Dendritic cell treated with granulocyte-macrophage colony-stimulating factor and Interleukin-4, amounts not matched to agents 40 ng/mL and 50 ng/mL, for 4 days (primary cell): ENCODE measurements at regions not wholly inside any gene's neighbourhood (a gene's known extent, or its start where the extent isn't known, plus 50 kb on each side); places are given as distances from the start of the nearest gene placed in this dataset.

Experiments used
- H3K27ac Mint-ChIP-seq: one replicate; pipeline ENCODE4 v1.8.0; 2022; ENCODE audit warnings: mild to moderate bottlenecking, mixed read lengths
- H3K27me3 Mint-ChIP-seq: one replicate; pipeline ENCODE4 v1.8.0; 2022; ENCODE audit warnings: mild to moderate bottlenecking, mixed read lengths
- H3K36me3 Mint-ChIP-seq: one replicate; pipeline ENCODE4 v1.8.0; 2022; ENCODE audit warnings: low read depth, mixed read lengths
- H3K4me1 Mint-ChIP-seq: one replicate; pipeline ENCODE4 v1.8.0; 2022; ENCODE audit warnings: low read depth, mixed read lengths
- H3K4me3 Mint-ChIP-seq: one replicate; pipeline ENCODE4 v1.8.0; 2022; ENCODE audit warnings: mild to moderate bottlenecking, moderate library complexity, mixed read lengths
- H3K9me3 Mint-ChIP-seq: one replicate; pipeline ENCODE4 v1.8.0; 2022; ENCODE audit warnings: mixed read lengths
- intact Hi-C: fragments of 100-400 bp; cut with micrococcal nuclease; formaldehyde crosslinking; loops from one replicate; pipeline ENCODE4 v1.15.0; 2022

- no peak overlapping the region for H3K27ac Mint-ChIP-seq
- no peaks in the 10 kb centered on the region for H3K9me3 Mint-ChIP-seq
- no peaks in the 10 kb centered on the region for H3K36me3 Mint-ChIP-seq
- H3K27me3 Mint-ChIP-seq: no peaks in the 10 kb centered on the region
- peaks cover 8% of the 10 kb centered on the region for H3K4me1 Mint-ChIP-seq
- no peak overlapping the region for H3K4me3 Mint-ChIP-seq
- intact Hi-C loops: no loop called here
Measured at GRCh38 chr7:3218411-3219225, 82.4 kb upstream of the SDK1 start.

GRCh38 chr7:3229904-3230470 is 71.1 kb upstream of the SDK1 start:
- Mint-ChIP-seq H3K27ac (no peak overlapping the region), H3K4me1 (no peaks in the 10 kb centered on the region), H3K36me3 (no peaks in the 10 kb centered on the region), H3K4me3 (no peak overlapping the region), H3K9me3 (peaks cover 18% of the 10 kb centered on the region), H3K27me3 (no peaks in the 10 kb centered on the region)
- intact Hi-C loops: no loop called here

GRCh38 chr7:3230908-3231307 is 70.1 kb upstream of the SDK1 start:
- intact Hi-C loops: no loop called here
- Mint-ChIP-seq H3K4me3 (no peak overlapping the region), H3K27ac (no peak overlapping the region), H3K4me1 (no peaks in the 10 kb centered on the region), H3K36me3 (no peaks in the 10 kb centered on the region), H3K9me3 (peaks cover 27% of the 10 kb centered on the region), H3K27me3 (no peaks in the 10 kb centered on the region)

GRCh38 chr7:3232228-3232627 is 68.8 kb upstream of the SDK1 start:
- no peaks in the 10 kb centered on the region for H3K27me3 Mint-ChIP-seq
- no peaks in the 10 kb centered on the region for H3K4me1 Mint-ChIP-seq
- no peak overlapping the region for H3K27ac Mint-ChIP-seq
- H3K9me3 Mint-ChIP-seq: peaks cover 27% of the 10 kb centered on the region
- intact Hi-C loops: no loop called here
- H3K36me3 Mint-ChIP-seq: no peaks in the 10 kb centered on the region
- no peak overlapping the region for H3K4me3 Mint-ChIP-seq

GRCh38 chr7:3233301-3233700 is 67.8 kb upstream of the SDK1 start:
- Mint-ChIP-seq H3K27ac (no peak overlapping the region), H3K27me3 (no peaks in the 10 kb centered on the region), H3K4me1 (no peaks in the 10 kb centered on the region), H3K36me3 (no peaks in the 10 kb centered on the region), H3K9me3 (peaks cover 27% of the 10 kb centered on the region), H3K4me3 (no peak overlapping the region)
- intact Hi-C loops: no loop called here

- H3K4me3 Mint-ChIP-seq: no peak overlapping the region
- no peak overlapping the region for H3K27ac Mint-ChIP-seq
- intact Hi-C loops: no loop called here
- no peaks in the 10 kb centered on the region for H3K36me3 Mint-ChIP-seq
- H3K4me1 Mint-ChIP-seq: no peaks in the 10 kb centered on the region
- no peaks in the 10 kb centered on the region for H3K27me3 Mint-ChIP-seq
- peaks cover 25% of the 10 kb centered on the region for H3K9me3 Mint-ChIP-seq
Measured at GRCh38 chr7:3234051-3234450, 67.0 kb upstream of the SDK1 start.

- Mint-ChIP-seq H3K27me3 (no peaks in the 10 kb centered on the region), H3K27ac (no peak overlapping the region), H3K36me3 (no peaks in the 10 kb centered on the region), H3K4me1 (no peaks in the 10 kb centered on the region), H3K4me3 (no peak overlapping the region), H3K9me3 (peaks cover 17% of the 10 kb centered on the region)
- intact Hi-C loops: no loop called here
Measured at GRCh38 chr7:3234851-3235250, 66.2 kb upstream of the SDK1 start.

GRCh38 chr7:3235322-3235721 is 65.7 kb upstream of the SDK1 start:
- peaks cover 13% of the 10 kb centered on the region for H3K9me3 Mint-ChIP-seq
- intact Hi-C loops: no loop called here
- H3K27ac Mint-ChIP-seq: no peak overlapping the region
- H3K4me3 Mint-ChIP-seq: no peak overlapping the region
- H3K27me3 Mint-ChIP-seq: no peaks in the 10 kb centered on the region
- H3K4me1 Mint-ChIP-seq: no peaks in the 10 kb centered on the region
- H3K36me3 Mint-ChIP-seq: no peaks in the 10 kb centered on the region

GRCh38 chr7:3236268-3236667 is 64.8 kb upstream of the SDK1 start:
- no peak overlapping the region for H3K4me3 Mint-ChIP-seq
- intact Hi-C loops: no loop called here
- H3K9me3 Mint-ChIP-seq: peaks cover 13% of the 10 kb centered on the region
- no peak overlapping the region for H3K27ac Mint-ChIP-seq
- no peaks in the 10 kb centered on the region for H3K36me3 Mint-ChIP-seq
- H3K27me3 Mint-ChIP-seq: no peaks in the 10 kb centered on the region
- H3K4me1 Mint-ChIP-seq: no peaks in the 10 kb centered on the region

GRCh38 chr7:3238525-3239210 is 62.4 kb upstream of the SDK1 start:
- Mint-ChIP-seq H3K4me1 (no peaks in the 10 kb centered on the region), H3K27ac (no peak overlapping the region), H3K9me3 (peaks cover 13% of the 10 kb centered on the region), H3K4me3 (no peak overlapping the region), H3K27me3 (no peaks in the 10 kb centered on the region), H3K36me3 (no peaks in the 10 kb centered on the region)
- intact Hi-C loops: no loop called here

GRCh38 chr7:3239291-3239691 is 61.8 kb upstream of the SDK1 start:
- no peak overlapping the region for H3K4me3 Mint-ChIP-seq
- H3K4me1 Mint-ChIP-seq: no peaks in the 10 kb centered on the region
- no peaks in the 10 kb centered on the region for H3K36me3 Mint-ChIP-seq
- H3K27me3 Mint-ChIP-seq: no peaks in the 10 kb centered on the region
- intact Hi-C loops: no loop called here
- peaks cover 13% of the 10 kb centered on the region for H3K9me3 Mint-ChIP-seq
- no peak overlapping the region for H3K27ac Mint-ChIP-seq

- no peaks in the 10 kb centered on the region for H3K36me3 Mint-ChIP-seq
- intact Hi-C loops: no loop called here
- no peaks in the 10 kb centered on the region for H3K27me3 Mint-ChIP-seq
- H3K4me3 Mint-ChIP-seq: no peak overlapping the region
- H3K4me1 Mint-ChIP-seq: no peaks in the 10 kb centered on the region
- H3K9me3 Mint-ChIP-seq: peaks cover under 1% of the 10 kb centered on the region
- H3K27ac Mint-ChIP-seq: no peak overlapping the region
Measured at GRCh38 chr7:3240826-3241430, 60.1 kb upstream of the SDK1 start.

GRCh38 chr7:3241686-3242258 is 59.3 kb upstream of the SDK1 start:
- no peaks in the 10 kb centered on the region for H3K27me3 Mint-ChIP-seq
- no peaks in the 10 kb centered on the region for H3K4me1 Mint-ChIP-seq
- peaks cover 8% of the 10 kb centered on the region for H3K9me3 Mint-ChIP-seq
- no peak overlapping the region for H3K4me3 Mint-ChIP-seq
- intact Hi-C loops: no loop called here
- no peaks in the 10 kb centered on the region for H3K36me3 Mint-ChIP-seq
- H3K27ac Mint-ChIP-seq: no peak overlapping the region

GRCh38 chr7:3242398-3242972 is 58.6 kb upstream of the SDK1 start:
- Mint-ChIP-seq H3K4me3 (no peak overlapping the region), H3K4me1 (no peaks in the 10 kb centered on the region), H3K9me3 (peaks cover 8% of the 10 kb centered on the region), H3K36me3 (no peaks in the 10 kb centered on the region), H3K27ac (no peak overlapping the region), H3K27me3 (no peaks in the 10 kb centered on the region)
- intact Hi-C loops: no loop called here
